WTC11 (cell line): ENCODE measurements at regions not wholly inside any gene's neighbourhood (a gene's known extent, or its start where the extent isn't known, plus 50 kb on each side); places are given as distances from the start of the nearest gene placed in this dataset.

Source experiments
- ATAC-seq: fragments of 200-7000 bp; cut with Tn5 transposase; 2 replicates; pipeline ENCODE4 v1.10.0; 2021; ENCODE audit warnings: mild to moderate bottlenecking, moderate library complexity
- CTCF ChIA-PET: fragments of 300-600 bp; sonication (Branson Sonifier 250); formaldehyde crosslinking; loops from one replicate; lab custom pipeline; 2021; ENCODE audit warnings: antibody characterized with exemption; lab: Charles Lee
- POLR2A ChIA-PET: fragments of 350-600 bp; sonication (Branson Sonifier 250); formaldehyde crosslinking; loops from one replicate; lab custom pipeline; 2021; ENCODE audit warnings: antibody characterized with exemption; lab: Charles Lee
- DNase-seq: peaks from one replicate; pipeline ENCODE4 v3.0.0; 2021; ENCODE audit warnings: low spot score
- H3K27ac Mint-ChIP-seq: 2 replicates; pipeline ENCODE4 v1.8.0; 2021; ENCODE audit warnings: mixed read lengths
- H3K27me3 Mint-ChIP-seq: 2 replicates; pipeline ENCODE4 v1.8.0; 2021; ENCODE audit warnings: low read depth, mild to moderate bottlenecking, moderate library complexity, mixed read lengths
- H3K36me3 Mint-ChIP-seq: 2 replicates; pipeline ENCODE4 v1.8.0; 2021; ENCODE audit warnings: mixed read lengths
- H3K4me1 Mint-ChIP-seq: 2 replicates; pipeline ENCODE4 v1.8.0; 2022; ENCODE audit warnings: mixed read lengths
- H3K4me3 Mint-ChIP-seq: 2 replicates; pipeline ENCODE4 v1.8.0; 2021; ENCODE audit warnings: mild to moderate bottlenecking, moderate library complexity, mixed read lengths
- H3K9me3 Mint-ChIP-seq: 2 replicates; pipeline ENCODE4 v1.8.0; 2021; ENCODE audit warnings: mixed read lengths
- CREM ChIP-seq: sonication (generic); formaldehyde crosslinking; IDR thresholded peaks from 2 replicates; pipeline ENCODE4 v1.8.1; 2022; ENCODE audit warnings: mild to moderate bottlenecking, missing genetic modification reagents, moderate library complexity
- CTCF ChIP-seq: fragments of 200-600 bp; IDR thresholded peaks from 2 replicates; pipeline ENCODE4 v1.8.0; 2022; ENCODE audit warnings: antibody characterized with exemption
- E2F1 ChIP-seq: sonication (generic); formaldehyde crosslinking; IDR thresholded peaks from 2 replicates; pipeline ENCODE4 v1.8.0; 2022; ENCODE audit warnings: mild to moderate bottlenecking, missing genetic modification reagents
- EMX1 ChIP-seq: fragments of 250-450 bp; sonication (Bioruptor Pico); IDR thresholded peaks from 2 replicates; pipeline ENCODE4 v1.8.0; 2021; ENCODE audit warnings: mild to moderate bottlenecking
- FOXJ3 ChIP-seq: sonication (generic); formaldehyde crosslinking; IDR thresholded peaks from 2 replicates; pipeline ENCODE4 v1.9.0; 2021; ENCODE audit warnings: missing genetic modification reagents, mild to moderate bottlenecking, borderline replicate concordance
- FOXP4 ChIP-seq: sonication (generic); formaldehyde crosslinking; IDR thresholded peaks from 2 replicates; pipeline ENCODE4 v1.8.0; 2022; ENCODE audit warnings: mild to moderate bottlenecking, missing genetic modification reagents
- GTF2I ChIP-seq: fragments of 250-450 bp; sonication (Bioruptor Pico); conservative IDR thresholded peaks from 2 replicates; pipeline ENCODE4 v1.4.0; 2021; ENCODE audit warnings: mild to moderate bottlenecking
- NR3C1 ChIP-seq: sonication (generic); formaldehyde crosslinking; conservative IDR thresholded peaks from 2 replicates; pipeline ENCODE4 v1.8.1; 2023; ENCODE audit warnings: low read depth, mild to moderate bottlenecking, missing genetic modification reagents
- SP1 ChIP-seq: sonication (generic); formaldehyde crosslinking; conservative IDR thresholded peaks from 2 replicates; pipeline ENCODE4 v1.8.1; 2022; ENCODE audit warnings: missing genetic modification reagents
- ZBTB43 ChIP-seq: sonication (generic); formaldehyde crosslinking; IDR thresholded peaks from 2 replicates; pipeline ENCODE4 v1.8.1; 2023; ENCODE audit warnings: mild to moderate bottlenecking, missing genetic modification reagents
- TF ChIP-seq, protein P1 (sequence below): sonication (generic); formaldehyde crosslinking; IDR thresholded peaks from 2 replicates; pipeline ENCODE4 v1.8.1; 2022; ENCODE audit warnings: missing genetic modification reagents, borderline replicate concordance
- TF ChIP-seq, protein P2 (sequence below): sonication (generic); formaldehyde crosslinking; IDR thresholded peaks from 2 replicates; pipeline ENCODE4 v1.8.1; 2022; ENCODE audit warnings: low read depth, mild to moderate bottlenecking, moderate library complexity, missing genetic modification reagents, borderline replicate concordance
- TF ChIP-seq, protein P3 (sequence below): sonication (generic); formaldehyde crosslinking; IDR thresholded peaks from 2 replicates; pipeline ENCODE4 v1.8.1; 2022; ENCODE audit warnings: mild to moderate bottlenecking, moderate library complexity, missing genetic modification reagents
- TF ChIP-seq, protein P4 (sequence below): fragments of 250-450 bp; sonication (Bioruptor Pico); IDR thresholded peaks from 2 replicates; pipeline ENCODE4 v2.1.2; 2022; ENCODE audit warnings: mild to moderate bottlenecking, moderate library complexity
- TF ChIP-seq, protein P5 (sequence below): sonication (generic); formaldehyde crosslinking; IDR thresholded peaks from 2 replicates; pipeline ENCODE4 v1.8.1; 2022; ENCODE audit warnings: mild to moderate bottlenecking, missing genetic modification reagents, moderate library complexity, borderline replicate concordance

GRCh38 chr5:4942831-4943178 is 197.3 kb upstream of the ADAMTS16 start (continued):
- TF ChIP-seq, protein P1, sequence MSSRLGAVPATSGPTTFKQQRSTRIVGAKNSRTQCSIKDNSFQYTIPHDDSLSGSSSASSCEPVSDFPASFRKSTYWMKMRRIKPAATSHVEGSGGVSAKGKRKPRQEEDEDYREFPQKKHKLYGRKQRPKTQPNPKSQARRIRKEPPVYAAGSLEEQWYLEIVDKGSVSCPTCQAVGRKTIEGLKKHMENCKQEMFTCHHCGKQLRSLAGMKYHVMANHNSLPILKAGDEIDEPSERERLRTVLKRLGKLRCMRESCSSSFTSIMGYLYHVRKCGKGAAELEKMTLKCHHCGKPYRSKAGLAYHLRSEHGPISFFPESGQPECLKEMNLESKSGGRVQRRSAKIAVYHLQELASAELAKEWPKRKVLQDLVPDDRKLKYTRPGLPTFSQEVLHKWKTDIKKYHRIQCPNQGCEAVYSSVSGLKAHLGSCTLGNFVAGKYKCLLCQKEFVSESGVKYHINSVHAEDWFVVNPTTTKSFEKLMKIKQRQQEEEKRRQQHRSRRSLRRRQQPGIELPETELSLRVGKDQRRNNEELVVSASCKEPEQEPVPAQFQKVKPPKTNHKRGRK: no peak
- TF ChIP-seq, protein P2, sequence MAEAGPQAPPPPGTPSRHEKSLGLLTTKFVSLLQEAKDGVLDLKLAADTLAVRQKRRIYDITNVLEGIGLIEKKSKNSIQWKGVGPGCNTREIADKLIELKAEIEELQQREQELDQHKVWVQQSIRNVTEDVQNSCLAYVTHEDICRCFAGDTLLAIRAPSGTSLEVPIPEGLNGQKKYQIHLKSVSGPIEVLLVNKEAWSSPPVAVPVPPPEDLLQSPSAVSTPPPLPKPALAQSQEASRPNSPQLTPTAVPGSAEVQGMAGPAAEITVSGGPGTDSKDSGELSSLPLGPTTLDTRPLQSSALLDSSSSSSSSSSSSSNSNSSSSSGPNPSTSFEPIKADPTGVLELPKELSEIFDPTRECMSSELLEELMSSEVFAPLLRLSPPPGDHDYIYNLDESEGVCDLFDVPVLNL (CRISPR knock-in tag): no peak

DNA sequence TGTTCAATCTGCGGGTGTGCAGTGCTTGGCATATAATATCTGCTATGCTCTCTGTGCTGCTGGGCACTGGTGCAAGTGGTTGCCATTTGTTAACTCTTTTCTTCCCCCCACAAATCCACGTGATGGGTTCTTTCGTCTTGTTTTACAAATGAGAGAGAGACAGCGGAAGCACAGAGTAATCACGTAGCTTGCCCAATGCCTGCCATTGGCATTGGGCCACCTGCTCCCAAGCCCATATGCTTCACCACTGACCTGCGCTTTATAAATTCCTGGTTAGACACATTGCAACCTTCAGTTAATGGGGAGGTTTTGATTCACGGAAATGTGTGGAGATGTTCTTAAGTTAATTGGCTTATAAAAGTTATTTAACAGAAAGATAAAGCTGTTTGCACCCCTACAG is 194.8 kb upstream of the ADAMTS16 start:
- peaks cover 2% of the 10 kb centered on the region; the same call in 1 of the 2 replicates for H3K27me3 Mint-ChIP-seq
- ATAC-seq (no peak), DNase-seq (no peak)
- no peak overlapping the region for H3K27ac Mint-ChIP-seq
- POLR2A ChIA-PET: no interaction called here
- no peaks in the 10 kb centered on the region for H3K36me3 Mint-ChIP-seq
- no peaks in the 10 kb centered on the region for H3K9me3 Mint-ChIP-seq
- CTCF ChIA-PET: no interaction called here
- TF ChIP-seq, protein P3, sequence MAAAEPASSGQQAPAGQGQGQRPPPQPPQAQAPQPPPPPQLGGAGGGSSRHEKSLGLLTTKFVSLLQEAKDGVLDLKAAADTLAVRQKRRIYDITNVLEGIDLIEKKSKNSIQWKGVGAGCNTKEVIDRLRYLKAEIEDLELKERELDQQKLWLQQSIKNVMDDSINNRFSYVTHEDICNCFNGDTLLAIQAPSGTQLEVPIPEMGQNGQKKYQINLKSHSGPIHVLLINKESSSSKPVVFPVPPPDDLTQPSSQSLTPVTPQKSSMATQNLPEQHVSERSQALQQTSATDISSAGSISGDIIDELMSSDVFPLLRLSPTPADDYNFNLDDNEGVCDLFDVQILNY (CRISPR knock-in tag): no peak
- TF ChIP-seq, protein P4, sequence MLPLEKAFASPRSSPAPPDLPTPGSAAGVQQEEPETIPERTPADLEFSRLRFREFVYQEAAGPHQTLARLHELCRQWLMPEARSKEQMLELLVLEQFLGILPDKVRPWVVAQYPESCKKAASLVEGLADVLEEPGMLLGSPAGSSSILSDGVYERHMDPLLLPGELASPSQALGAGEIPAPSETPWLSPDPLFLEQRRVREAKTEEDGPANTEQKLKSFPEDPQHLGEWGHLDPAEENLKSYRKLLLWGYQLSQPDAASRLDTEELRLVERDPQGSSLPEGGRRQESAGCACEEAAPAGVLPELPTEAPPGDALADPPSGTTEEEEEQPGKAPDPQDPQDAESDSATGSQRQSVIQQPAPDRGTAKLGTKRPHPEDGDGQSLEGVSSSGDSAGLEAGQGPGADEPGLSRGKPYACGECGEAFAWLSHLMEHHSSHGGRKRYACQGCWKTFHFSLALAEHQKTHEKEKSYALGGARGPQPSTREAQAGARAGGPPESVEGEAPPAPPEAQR (CRISPR knock-in tag): no peak
- TF ChIP-seq ZBTB43: no peak
- TF ChIP-seq, protein P5, sequence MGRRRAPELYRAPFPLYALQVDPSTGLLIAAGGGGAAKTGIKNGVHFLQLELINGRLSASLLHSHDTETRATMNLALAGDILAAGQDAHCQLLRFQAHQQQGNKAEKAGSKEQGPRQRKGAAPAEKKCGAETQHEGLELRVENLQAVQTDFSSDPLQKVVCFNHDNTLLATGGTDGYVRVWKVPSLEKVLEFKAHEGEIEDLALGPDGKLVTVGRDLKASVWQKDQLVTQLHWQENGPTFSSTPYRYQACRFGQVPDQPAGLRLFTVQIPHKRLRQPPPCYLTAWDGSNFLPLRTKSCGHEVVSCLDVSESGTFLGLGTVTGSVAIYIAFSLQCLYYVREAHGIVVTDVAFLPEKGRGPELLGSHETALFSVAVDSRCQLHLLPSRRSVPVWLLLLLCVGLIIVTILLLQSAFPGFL: no peak
- H3K4me3 Mint-ChIP-seq: no peak overlapping the region
- H3K4me1 Mint-ChIP-seq: peaks cover 10% of the 10 kb centered on the region

DNA sequence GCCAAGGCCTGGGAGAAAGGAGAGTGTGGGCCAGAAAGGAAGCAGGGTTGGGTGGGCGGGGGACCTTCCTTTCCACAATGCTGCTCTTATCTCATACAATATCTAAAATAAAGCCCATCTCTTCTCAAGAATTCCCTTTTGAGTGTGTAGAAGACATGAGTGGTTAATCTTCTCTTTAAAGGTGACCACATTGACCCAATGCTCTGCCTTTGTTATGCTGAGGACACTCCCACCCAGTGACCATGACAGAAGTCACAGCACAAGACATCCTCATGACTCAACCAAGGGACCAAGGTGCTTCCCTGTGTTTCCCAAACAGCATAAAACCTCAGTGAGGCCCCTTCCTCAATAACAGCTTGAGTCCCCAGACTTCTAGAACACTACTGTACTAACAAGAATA is 193.0 kb upstream of the ADAMTS16 start:
- H3K27me3 Mint-ChIP-seq: peaks cover 2% of the 10 kb centered on the region; the same call in 1 of the 2 replicates
- TF ChIP-seq GTF2I (CRISPR knock-in tag) (no peak), E2F1 (CRISPR knock-in tag) (no peak), SP1 (CRISPR knock-in tag) (no peak), CREM (CRISPR knock-in tag) (no peak), EMX1 (no peak), FOXJ3 (no peak), CTCF (no peak), NR3C1 (CRISPR knock-in tag) (no peak), FOXP4 (no peak)
- TF ChIP-seq, protein P3 (CRISPR knock-in tag): no peak
- H3K4me3 Mint-ChIP-seq: no peak overlapping the region
- ChIA-PET POLR2A (no interaction called here), CTCF (no interaction called here)
- no peaks in the 10 kb centered on the region for H3K9me3 Mint-ChIP-seq
- no peak overlapping the region for H3K27ac Mint-ChIP-seq
- H3K4me1 Mint-ChIP-seq: peaks cover 12% of the 10 kb centered on the region
- DNase-seq (no peak), ATAC-seq (no peak)
- no peaks in the 10 kb centered on the region for H3K36me3 Mint-ChIP-seq
